Neuronal stem cell (in vitro differentiated cells): ENCODE measurements at regions not wholly inside any gene's neighbourhood (a gene's known extent, or its start where the extent isn't known, plus 50 kb on each side); places are given as distances from the start of the nearest gene placed in this dataset.

Experiments
- DNase-seq: peaks from one replicate; pipeline ENCODE4 v3.0.0-alpha.2; 2013; ENCODE audit warnings: low spot score
- H2AFZ ChIP-seq: one replicate; pipeline ENCODE4 v1.6.1; 2013; ENCODE audit warnings: mild to moderate bottlenecking, low read length, inconsistent platforms
- H2AK5ac ChIP-seq: 2 replicates; pipeline ENCODE4 v1.6.1; 2013; ENCODE audit warnings: low read depth, mild to moderate bottlenecking, inconsistent platforms, low read length, moderate library complexity, mixed read lengths
- H2BK120ac ChIP-seq: 2 replicates; pipeline ENCODE4 v1.6.1; 2013; ENCODE audit warnings: low read depth, mild to moderate bottlenecking, inconsistent platforms, low read length, moderate library complexity, mixed read lengths
- H2BK12ac ChIP-seq: one replicate; pipeline ENCODE4 v1.6.1; 2013; ENCODE audit warnings: low read length, inconsistent platforms
- H2BK15ac ChIP-seq: 2 replicates; pipeline ENCODE4 v1.6.1; 2013; ENCODE audit warnings: mild to moderate bottlenecking, low read length, inconsistent platforms, mixed read lengths
- H2BK5ac ChIP-seq: one replicate; pipeline ENCODE4 v1.6.1; 2013; ENCODE audit warnings: inconsistent platforms, mild to moderate bottlenecking, low read length, moderate library complexity
- H3K14ac ChIP-seq: one replicate; pipeline ENCODE4 v1.6.1; 2013; ENCODE audit warnings: low read length, inconsistent platforms
- H3K18ac ChIP-seq: 2 replicates; pipeline ENCODE4 v1.6.1; 2013; ENCODE audit warnings: low read length, inconsistent platforms
- H3K23ac ChIP-seq: 2 replicates; pipeline ENCODE4 v1.6.1; 2013; ENCODE audit warnings: low read depth, mild to moderate bottlenecking, mixed read lengths, low read length, inconsistent platforms; ENCODE audit not compliant: poor library complexity
- H3K27ac ChIP-seq: replicated peaks from 3 replicates; pipeline ENCODE4 v1.5.1; 2013; ENCODE audit warnings: low read length, inconsistent platforms
- H3K27me3 ChIP-seq, 3 experiments: 2 replicates each; pipeline ENCODE4 v1.6.1; 2013; ENCODE audit warnings: low read length in 3 of 3, mild to moderate bottlenecking in 2 of 3, inconsistent platforms in 1 of 3, low read depth in 1 of 3, mixed read lengths in 1 of 3, moderate library complexity in 1 of 3; ENCODE audit not compliant: control insufficient read depth in 3 of 3, insufficient read depth in 3 of 3
- H3K36me3 ChIP-seq, 2 donors: replicated peaks in 1 of 2; 2 replicates each; pipeline ENCODE4 v1.6.1; 2013; ENCODE audit warnings: low read length in 2 of 2; ENCODE audit not compliant: control insufficient read depth in 2 of 2, insufficient read depth in 2 of 2
- H3K4ac ChIP-seq: 2 replicates; pipeline ENCODE4 v1.6.1; 2013; ENCODE audit warnings: inconsistent platforms, mild to moderate bottlenecking, low read length, moderate library complexity
- H3K4me1 ChIP-seq, 2 donors: 1 replicate in 1 of 2; 2 replicates in 1 of 2; pipeline ENCODE4 v1.6.1; 2013; ENCODE audit warnings: low read length in 2 of 2, low read depth in 1 of 2; ENCODE audit not compliant: control insufficient read depth in 2 of 2, insufficient read depth in 1 of 2
- H3K4me2 ChIP-seq: one replicate; pipeline ENCODE4 v1.6.1; 2013; ENCODE audit warnings: mild to moderate bottlenecking, low read length, inconsistent platforms; ENCODE audit not compliant: insufficient read depth, poor library complexity, severe bottlenecking
- H3K4me3 ChIP-seq, 2 donors: 2 replicates each; pipeline ENCODE4 v1.5.1; 2013; ENCODE audit warnings: low read length in 2 of 2, mild to moderate bottlenecking in 2 of 2, inconsistent platforms in 1 of 2, moderate library complexity in 1 of 2
- H3K79me1 ChIP-seq: one replicate; pipeline ENCODE4 v1.6.1; 2013; ENCODE audit warnings: low read depth, mild to moderate bottlenecking, inconsistent platforms, low read length, moderate library complexity
- H3K9ac ChIP-seq: one replicate; pipeline ENCODE4 v1.6.1; 2013; ENCODE audit warnings: mild to moderate bottlenecking, low read depth, low read length, inconsistent platforms; ENCODE audit not compliant: poor library complexity
- H3K9me3 ChIP-seq, 2 donors: replicated peaks in 1 of 2; 2 replicates each; pipeline versions ENCODE3 to v1.6.1; 2013; ENCODE audit warnings: low read length in 2 of 2, mild to moderate bottlenecking in 2 of 2, inconsistent platforms in 1 of 2, low read depth in 1 of 2, mixed read lengths in 1 of 2, moderate library complexity in 1 of 2; ENCODE audit not compliant: control insufficient read depth in 2 of 2, insufficient read depth in 1 of 2
- H4K8ac ChIP-seq: one replicate; pipeline ENCODE4 v1.6.1; 2013; ENCODE audit warnings: low read depth, mild to moderate bottlenecking, inconsistent platforms, low read length, moderate library complexity
- H4K91ac ChIP-seq: one replicate; pipeline ENCODE4 v1.6.1; 2013; ENCODE audit warnings: low read length, low read depth, mild to moderate bottlenecking, inconsistent platforms; ENCODE audit not compliant: poor library complexity
- WGBS, 2 donors: extraction: QIAGEN DNeasy Blood & Tissue Kit; methylation state at CpG; one replicate each; pipeline ENCODE4 v1.1.7; 2013; ENCODE audit warnings: missing lambda C conversion rate in 2 of 2, mixed read lengths in 1 of 2; ENCODE audit not compliant: insufficient read length in 2 of 2, insufficient replicate concordance in 1 of 2; ENCODE audit errors: extremely low coverage in 2 of 2; 5-methylcytosine and 5-hydroxymethylcytosine counted together

GRCh38 chr14:86505808-86506207 lies 975.9 kb downstream of the FLRT2 start:
- Histone ChIP-seq H4K8ac (no peak overlapping the region), H3K36me3 (no peaks in the 10 kb centered on the region), H3K4me1 (no peaks in the 10 kb centered on the region), H2AFZ (no peak overlapping the region), H3K9me3 (no peaks in the 10 kb centered on the region), H2BK5ac (no peak overlapping the region), H3K23ac (no peak overlapping the region), H2BK12ac (no peak overlapping the region), H3K27ac (no peak overlapping the region), H4K91ac (no peak overlapping the region), H3K14ac (no peak overlapping the region), H3K27me3 (no peaks in the 10 kb centered on the region), H2BK120ac (no peak overlapping the region), H3K18ac (no peak overlapping the region), H3K79me1 (no peaks in the 10 kb centered on the region), H3K4me3 (no peak overlapping the region), H3K4ac (no peak overlapping the region), H3K4me2 (no peak overlapping the region), H2BK15ac (no peak overlapping the region), H2AK5ac (no peak overlapping the region), H3K9ac (no peak overlapping the region)
- DNase-seq: no peak

GRCh38 chr14:86501611-86502010 lies 971.7 kb downstream of the FLRT2 start:
- H3K23ac ChIP-seq: no peak overlapping the region
- H3K36me3 ChIP-seq: no peaks in the 10 kb centered on the region
- H3K4me3 ChIP-seq: no peak overlapping the region
- H2BK5ac ChIP-seq: no peak overlapping the region
- no peak overlapping the region for H3K18ac ChIP-seq
- no peak overlapping the region for H3K4ac ChIP-seq
- no peak overlapping the region for H2AFZ ChIP-seq
- H3K27me3 ChIP-seq: no peaks in the 10 kb centered on the region
- no peak overlapping the region for H2AK5ac ChIP-seq
- H3K14ac ChIP-seq: no peak overlapping the region
- H3K9ac ChIP-seq: no peak overlapping the region
- H3K4me2 ChIP-seq: no peak overlapping the region
- no CpG with 5 or more reads among the region's 2 CpGs for WGBS, 2 donors
- H4K8ac ChIP-seq: no peak overlapping the region
- no peaks in the 10 kb centered on the region for H3K4me1 ChIP-seq
- H4K91ac ChIP-seq: no peak overlapping the region
- no peaks in the 10 kb centered on the region for H3K79me1 ChIP-seq
- no peak for DNase-seq
- H3K27ac ChIP-seq: no peak overlapping the region
- no peak overlapping the region for H2BK120ac ChIP-seq
- H2BK12ac ChIP-seq: no peak overlapping the region
- H2BK15ac ChIP-seq: no peak overlapping the region
- no peaks in the 10 kb centered on the region for H3K9me3 ChIP-seq

GRCh38 chr14:86491743-86492142 lies 961.8 kb downstream of the FLRT2 start:
- H2BK12ac ChIP-seq: no peak overlapping the region
- H2BK5ac ChIP-seq: no peak overlapping the region
- whole genome bisulfite sequencing, 2 donors: no CpG with 5 or more reads among the region's 3 CpGs
- H2BK15ac ChIP-seq: no peak overlapping the region
- no peak overlapping the region for H3K18ac ChIP-seq
- no peak overlapping the region for H4K91ac ChIP-seq
- no peaks in the 10 kb centered on the region for H3K36me3 ChIP-seq
- H3K4ac ChIP-seq: no peak overlapping the region
- no peak overlapping the region for H3K27ac ChIP-seq
- no peak overlapping the region for H3K4me3 ChIP-seq
- H3K14ac ChIP-seq: no peak overlapping the region
- H3K4me1 ChIP-seq: no peaks in the 10 kb centered on the region
- H3K79me1 ChIP-seq: no peaks in the 10 kb centered on the region
- H3K9me3 ChIP-seq: no peaks in the 10 kb centered on the region
- H3K27me3 ChIP-seq: no peaks in the 10 kb centered on the region
- no peak overlapping the region for H4K8ac ChIP-seq
- H3K23ac ChIP-seq: no peak overlapping the region
- H2BK120ac ChIP-seq: no peak overlapping the region
- no peak overlapping the region for H3K4me2 ChIP-seq
- H2AK5ac ChIP-seq: no peak overlapping the region
- no peak overlapping the region for H3K9ac ChIP-seq
- no peak overlapping the region for H2AFZ ChIP-seq
- no peak for DNase-seq

- H3K27ac ChIP-seq: no peak overlapping the region
- no peak overlapping the region for H2BK5ac ChIP-seq
- no peaks in the 10 kb centered on the region for H3K36me3 ChIP-seq
- H3K4me3 ChIP-seq: no peak overlapping the region
- no peak overlapping the region for H4K8ac ChIP-seq
- H3K27me3 ChIP-seq: no peaks in the 10 kb centered on the region
- H3K18ac ChIP-seq: no peak overlapping the region
- no peak overlapping the region for H3K4ac ChIP-seq
- no peaks in the 10 kb centered on the region for H3K9me3 ChIP-seq
- no peak overlapping the region for H3K14ac ChIP-seq
- no peak overlapping the region for H3K4me2 ChIP-seq
- H2AFZ ChIP-seq: no peak overlapping the region
- no peak for DNase-seq
- no peaks in the 10 kb centered on the region for H3K4me1 ChIP-seq
- no peak overlapping the region for H3K23ac ChIP-seq
- no peak overlapping the region for H2AK5ac ChIP-seq
- no peaks in the 10 kb centered on the region for H3K79me1 ChIP-seq
- H2BK120ac ChIP-seq: no peak overlapping the region
- no peak overlapping the region for H2BK12ac ChIP-seq
- H2BK15ac ChIP-seq: no peak overlapping the region
- H4K91ac ChIP-seq: no peak overlapping the region
- H3K9ac ChIP-seq: no peak overlapping the region
These were observed 951.2 kb downstream of the FLRT2 start for GRCh38 chr14:86481104-86481503.
